Stomach (tissue), 8 donors: ENCODE measurements at regions not wholly inside any gene's neighbourhood (a gene's known extent, or its start where the extent isn't known, plus 50 kb on each side); places are given as distances from the start of the nearest gene placed in this dataset.

Source experiments
- DNase-seq, 2 donors: peaks; one replicate each; pipeline versions ENCODE4 v3.0.0 to v3.0.0-alpha.2; 2013 to 2019
- H3K27ac ChIP-seq, 5 donors: fragments of 200-600 bp in 4 of 5; sonication (generic) in 4 of 5; one replicate each; pipeline ENCODE4 v1.5.1; 2013 to 2019; ENCODE audit warnings: mild to moderate bottlenecking in 1 of 5, moderate library complexity in 1 of 5
- H3K27me3 ChIP-seq, 3 donors: fragments of 200-600 bp; sonication (generic); one replicate each; pipeline ENCODE4 v1.5.1; 2017 to 2019; ENCODE audit warnings: mixed run types in 1 of 3
- H3K36me3 ChIP-seq, 4 donors: fragments of 200-600 bp; sonication (generic); 1 replicate in 3 of 4; 2 replicates in 1 of 4; pipeline ENCODE4 v1.5.1; 2016 to 2019
- H3K4me1 ChIP-seq, 4 donors: fragments of 200-600 bp; sonication (generic); one replicate each; pipeline ENCODE4 v1.5.1; 2016 to 2019
- H3K4me3 ChIP-seq, 4 donors: fragments of 200-600 bp; sonication (generic) in 3 of 4; one replicate each; pipeline ENCODE4 v1.5.1; 2016 to 2019; ENCODE audit warnings: mild to moderate bottlenecking in 1 of 4
- H3K9me3 ChIP-seq, 4 donors: fragments of 200-600 bp; sonication (generic); one replicate each; pipeline ENCODE4 v1.5.1; 2016 to 2019
- EP300 ChIP-seq: sonication (generic); formaldehyde crosslinking; IDR thresholded peaks from one replicate; pipeline ENCODE4 v1.6.1; 2017; ENCODE audit warnings: antibody characterized with exemption
- POLR2A ChIP-seq, 4 donors: fragments of 450-650 bp; IDR thresholded peaks; one replicate each; pipeline ENCODE4 v1.6.1; 2016; ENCODE audit warnings: antibody characterized with exemption in 4 of 4, control low read depth in 2 of 4, mild to moderate bottlenecking in 1 of 4, moderate library complexity in 1 of 4
- POLR2AphosphoS5 ChIP-seq, 3 donors: sonication (generic); formaldehyde crosslinking; IDR thresholded peaks; one replicate each; pipeline ENCODE4 v1.6.1; 2016; ENCODE audit warnings: antibody characterized with exemption in 3 of 3
- WGBS, 5 donors: extraction: QIAGEN DNeasy Blood & Tissue Kit in 3 of 5; methylation state at CpG; one replicate each; pipeline versions ENCODE4 v1.1.5 to v1.1.7; 2013 to 2018; 5-methylcytosine and 5-hydroxymethylcytosine counted together
- intact Hi-C: fragments of 100-400 bp; cut with DNase I; formaldehyde crosslinking; loops from one replicate; pipeline ENCODE4 v1.15.1; 2023; ENCODE audit warnings: low total_unique reads
- TF ChIP-seq, protein P1 (sequence below), 7 experiments: fragments of 450-650 bp in 4 of 7; fragments of 200-600 bp in 3 of 7; sonication (generic) in 3 of 7; IDR thresholded peaks; one replicate each; pipeline ENCODE4 v1.5.1; 2016 to 2019; ENCODE audit warnings: antibody characterized with exemption in 7 of 7, control low read depth in 2 of 7, mild to moderate bottlenecking in 1 of 7
- donor health status: healthy with polysubstance abuse.
- donor health status: Bipolar disorder and iron deficiency.
- donor health status: healthy.

- intact Hi-C loops = no loop called here
- TF ChIP-seq EP300 (no peak), POLR2AphosphoS5 (IDR thresholded peaks at IDR 0.05) (no peak), POLR2A (IDR thresholded peaks at IDR 0.05) (no peak)
- TF ChIP-seq, protein P1, sequence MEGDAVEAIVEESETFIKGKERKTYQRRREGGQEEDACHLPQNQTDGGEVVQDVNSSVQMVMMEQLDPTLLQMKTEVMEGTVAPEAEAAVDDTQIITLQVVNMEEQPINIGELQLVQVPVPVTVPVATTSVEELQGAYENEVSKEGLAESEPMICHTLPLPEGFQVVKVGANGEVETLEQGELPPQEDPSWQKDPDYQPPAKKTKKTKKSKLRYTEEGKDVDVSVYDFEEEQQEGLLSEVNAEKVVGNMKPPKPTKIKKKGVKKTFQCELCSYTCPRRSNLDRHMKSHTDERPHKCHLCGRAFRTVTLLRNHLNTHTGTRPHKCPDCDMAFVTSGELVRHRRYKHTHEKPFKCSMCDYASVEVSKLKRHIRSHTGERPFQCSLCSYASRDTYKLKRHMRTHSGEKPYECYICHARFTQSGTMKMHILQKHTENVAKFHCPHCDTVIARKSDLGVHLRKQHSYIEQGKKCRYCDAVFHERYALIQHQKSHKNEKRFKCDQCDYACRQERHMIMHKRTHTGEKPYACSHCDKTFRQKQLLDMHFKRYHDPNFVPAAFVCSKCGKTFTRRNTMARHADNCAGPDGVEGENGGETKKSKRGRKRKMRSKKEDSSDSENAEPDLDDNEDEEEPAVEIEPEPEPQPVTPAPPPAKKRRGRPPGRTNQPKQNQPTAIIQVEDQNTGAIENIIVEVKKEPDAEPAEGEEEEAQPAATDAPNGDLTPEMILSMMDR (IDR thresholded peaks at IDR 0.05) = no peak
- 76 to 87% (median 80%) methylated on average over 2 of the region's 2 CpGs for WGBS, 5 donors
Measured at GRCh38 chr9:3656224-3656623, 130.4 kb upstream of the RFX3 start.

GRCh38 chr9:3650994-3651622 is 125.3 kb upstream of the RFX3 start:
- no peak for DNase-seq
- TF ChIP-seq POLR2A (IDR thresholded peaks at IDR 0.05) (no peak), EP300 (no peak), POLR2AphosphoS5 (IDR thresholded peaks at IDR 0.05) (no peak)
- TF ChIP-seq, protein P1 (IDR thresholded peaks at IDR 0.05) = no peak
- intact Hi-C loops = no loop called here
- H3K27ac ChIP-seq = no peak overlapping the region
- no peaks in the 10 kb centered on the region for H3K9me3 ChIP-seq
- no peaks in the 10 kb centered on the region for H3K27me3 ChIP-seq
- no peaks in the 10 kb centered on the region for H3K4me1 ChIP-seq
- H3K36me3 ChIP-seq = no peaks in the 10 kb centered on the region
- 69 to 76% (median 72%) methylated on average over 5 of the region's 5 CpGs for WGBS, 5 donors
- H3K4me3 ChIP-seq = no peak overlapping the region

More at GRCh38 chr9:3656224-3656623, 130.4 kb upstream of the RFX3 start:
- Histone ChIP-seq H3K27me3 (no peaks in the 10 kb centered on the region), H3K4me3 (no peak overlapping the region), H3K9me3 (no peaks in the 10 kb centered on the region), H3K36me3 (no peaks in the 10 kb centered on the region), H3K4me1 (no peaks in the 10 kb centered on the region), H3K27ac (no peak overlapping the region)
- DNase-seq = no peak

GRCh38 chr9:3648722-3649246 is 123.0 kb upstream of the RFX3 start:
- H3K9me3 ChIP-seq = no peaks in the 10 kb centered on the region

GRCh38 chr9:3648266-3648665 is 122.5 kb upstream of the RFX3 start:
- no peaks in the 10 kb centered on the region for H3K36me3 ChIP-seq
- H3K4me3 ChIP-seq = no peak overlapping the region
- TF ChIP-seq EP300 = no peak
- no peak for TF ChIP-seq POLR2AphosphoS5 (IDR thresholded peaks at IDR 0.05)
- TF ChIP-seq, protein P1 (IDR thresholded peaks at IDR 0.05) = no peak
- H3K27ac ChIP-seq = no peak overlapping the region
- intact Hi-C loops = no loop called here
- no peaks in the 10 kb centered on the region for H3K9me3 ChIP-seq
- 44 to 65% (median 62%) methylated on average over 6 of the region's 6 CpGs for WGBS, 5 donors
- H3K4me1 ChIP-seq = no peaks in the 10 kb centered on the region
- no peak for DNase-seq
- H3K27me3 ChIP-seq = no peaks in the 10 kb centered on the region

More at GRCh38 chr9:3648722-3649246, 123.0 kb upstream of the RFX3 start:
- no peak for DNase-seq
- intact Hi-C loops = no loop called here
- H3K36me3 ChIP-seq = no peaks in the 10 kb centered on the region
- H3K27ac ChIP-seq = no peak overlapping the region
- no peaks in the 10 kb centered on the region for H3K4me1 ChIP-seq
- TF ChIP-seq POLR2AphosphoS5 (IDR thresholded peaks at IDR 0.05) = no peak
- TF ChIP-seq EP300 = no peak
- no peak for TF ChIP-seq POLR2A (IDR thresholded peaks at IDR 0.05)
- TF ChIP-seq, protein P1 (IDR thresholded peaks at IDR 0.05) = no peak
- no peak overlapping the region for H3K4me3 ChIP-seq
- H3K27me3 ChIP-seq = no peaks in the 10 kb centered on the region
- WGBS, 5 donors = 69 to 84% (median 77%) methylated on average over 4 of the region's 4 CpGs
